Left renal pelvis (tissue), 4 donors: ENCODE measurements at regions not wholly inside any gene's neighbourhood (a gene's known extent, or its start where the extent isn't known, plus 50 kb on each side); places are given as distances from the start of the nearest gene placed in this dataset.
A peak's percentile ranks its signal among the peaks of the same experiment; 100 is the strongest.

ENCODE experiments used
- DNase-seq, 4 donors: peaks; one replicate each; pipeline ENCODE4 v3.0.0-alpha.2; 2013; ENCODE audit warnings: low read depth in 4 of 4, low spot score in 3 of 4

- no peak for DNase-seq
These were observed 50.1 kb upstream of the EFEMP1 start for GRCh38 chr2:55973673-55974072.

DNA sequence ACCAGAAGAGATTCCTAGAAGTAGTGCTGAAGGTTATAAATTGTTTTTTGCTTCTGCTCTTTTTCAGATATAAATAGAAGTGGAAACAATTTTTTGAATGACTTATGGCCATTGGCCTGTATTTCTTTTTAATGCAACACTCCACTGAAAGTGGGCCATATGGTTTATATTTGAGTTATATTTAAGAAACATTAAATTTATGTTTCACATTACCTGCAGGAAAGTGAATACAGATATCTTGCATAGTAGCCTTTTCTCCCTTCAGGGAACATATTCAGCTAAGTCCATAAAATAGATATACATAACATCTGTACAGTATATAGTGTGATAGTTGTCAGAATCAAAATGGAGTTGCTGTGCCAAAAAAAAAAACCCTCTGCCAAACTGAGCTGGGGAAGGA is 53.1 kb upstream of the EFEMP1 start:
- no peak for DNase-seq

DNA sequence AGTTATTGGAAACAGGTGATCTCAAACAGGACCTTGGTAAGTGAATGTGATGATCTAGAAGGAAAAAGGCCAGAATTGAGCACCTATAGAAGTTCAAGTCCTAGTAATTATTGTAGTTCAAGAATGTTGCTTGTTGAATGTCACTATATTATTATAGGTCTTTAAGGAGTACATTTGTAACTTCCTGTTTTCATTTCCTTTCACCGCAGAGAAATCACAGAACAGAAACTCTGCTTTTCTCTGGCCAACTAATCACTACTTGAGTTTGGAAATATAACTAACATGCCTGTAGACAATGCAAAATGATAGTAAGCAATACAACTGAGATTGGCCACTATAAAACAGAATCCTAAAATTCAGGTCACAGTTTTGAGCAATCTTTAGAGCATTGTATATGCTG is 61.8 kb upstream of the EFEMP1 start:
- DNase-seq: no peak

DNA sequence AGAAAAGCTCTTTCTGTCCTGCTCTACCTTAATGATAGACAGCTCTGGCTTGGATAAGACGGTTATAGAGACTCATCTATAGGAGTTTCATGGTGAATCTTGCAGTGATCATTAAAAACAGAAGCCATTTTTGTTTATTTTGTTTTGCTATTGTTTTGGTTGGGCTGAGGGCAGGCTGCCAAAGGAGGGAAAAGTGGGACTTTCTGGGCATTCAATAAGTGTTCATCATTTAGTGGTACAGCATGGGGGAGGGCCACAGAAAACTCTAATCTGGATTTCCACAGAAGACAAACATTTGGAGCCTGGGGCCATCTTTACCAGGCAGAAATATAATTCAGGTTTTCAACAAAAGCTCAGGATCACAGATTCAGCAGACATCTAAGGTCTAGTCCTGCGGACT is 62.4 kb upstream of the EFEMP1 start:
- no peak for DNase-seq

DNA sequence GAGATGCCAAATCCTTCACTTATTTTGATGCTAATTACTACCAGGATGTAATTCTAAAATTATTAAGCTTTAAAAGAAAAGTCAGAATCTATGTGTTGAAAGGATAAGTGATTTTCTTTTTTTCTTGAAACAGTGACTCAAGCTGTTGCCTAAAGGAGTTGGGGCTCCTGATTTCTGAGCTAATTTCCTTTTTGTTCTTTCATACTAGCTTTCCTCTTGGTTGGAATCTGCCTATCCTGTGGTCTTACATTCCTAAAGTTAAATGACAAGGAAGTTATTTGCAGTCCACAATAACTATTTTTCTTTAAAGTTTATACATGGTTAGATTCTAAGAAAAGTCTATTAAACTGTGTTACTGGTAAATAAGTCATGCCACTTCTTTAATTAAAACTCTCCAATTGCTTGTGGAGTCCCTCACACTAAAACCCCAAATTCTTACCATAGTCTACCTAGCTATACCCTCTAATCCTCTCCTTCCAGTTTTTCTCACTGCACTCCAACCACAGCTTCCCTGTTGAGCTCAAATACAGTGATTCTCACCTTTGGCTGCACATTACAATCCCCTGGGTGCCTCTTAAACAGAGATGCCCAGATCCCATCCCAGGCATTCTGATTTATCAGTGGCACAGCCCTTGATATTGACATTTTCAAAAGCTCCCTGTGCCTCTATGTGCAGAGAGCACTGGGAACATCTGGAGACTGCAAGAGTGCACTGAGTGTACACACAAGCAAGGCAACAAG is 63.3 kb upstream of the EFEMP1 start:
- DNase-seq: no peak

DNA sequence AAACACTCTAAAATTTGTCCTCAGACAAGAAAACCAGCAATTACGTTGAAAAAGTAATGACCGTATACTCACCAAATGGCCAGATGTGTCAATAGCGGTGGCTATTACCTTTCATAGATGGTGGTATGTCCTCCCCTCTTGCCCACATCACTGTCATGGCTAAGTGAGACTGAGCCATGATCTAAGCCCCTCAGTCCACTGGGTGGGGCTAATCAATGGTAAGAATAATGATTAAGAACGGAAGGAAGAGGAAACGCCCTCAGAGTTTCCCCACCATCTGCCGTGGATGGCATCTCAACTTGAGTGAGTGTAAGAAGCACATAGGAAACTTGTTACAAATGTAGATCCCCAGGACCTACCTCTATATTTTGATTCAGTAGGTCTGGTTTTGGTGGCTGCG is 65.8 kb upstream of the EFEMP1 start:
- DNase-seq: no peak

DNA sequence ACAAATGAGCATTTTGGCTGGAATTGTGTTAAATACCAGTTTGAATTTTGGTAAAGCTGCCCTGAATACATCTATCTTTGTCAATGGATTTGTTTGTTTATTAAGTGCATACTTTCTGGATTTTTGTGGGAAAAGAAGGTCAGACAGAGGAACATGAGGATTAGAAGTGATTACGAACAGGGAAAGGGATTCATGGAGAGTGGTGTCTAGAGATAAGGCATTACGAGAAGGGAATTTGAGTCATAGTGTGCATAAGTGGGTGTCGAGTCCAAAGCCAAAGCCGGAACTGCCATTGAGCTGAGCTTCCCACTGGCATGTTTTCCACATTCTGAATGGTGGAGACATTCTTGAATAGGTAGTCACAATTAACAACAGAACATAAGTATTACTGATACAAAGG is 68.9 kb upstream of the EFEMP1 start:
- DNase-seq: no peak

GRCh38 chr2:55993685-55994084 is 70.1 kb upstream of the EFEMP1 start:
- no peak for DNase-seq

DNA sequence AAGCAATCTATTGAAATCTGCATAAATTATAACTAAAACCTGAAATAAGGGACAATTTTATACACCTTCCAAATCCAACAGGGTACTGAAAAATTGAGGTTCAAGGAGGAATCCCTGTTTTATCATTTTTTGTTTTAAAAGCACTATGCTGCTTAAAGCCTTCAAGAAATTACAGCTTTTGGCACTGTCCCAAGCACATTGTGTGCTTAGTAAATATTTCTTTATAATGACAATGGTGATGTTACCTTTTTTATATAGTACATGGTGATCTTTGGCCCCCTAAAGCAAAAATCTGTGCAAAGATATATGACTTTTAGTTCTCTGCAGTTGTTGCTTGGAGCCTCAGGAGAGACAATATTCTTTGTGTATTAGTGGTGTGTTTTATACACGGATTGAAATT is 71.6 kb upstream of the EFEMP1 start:
- no peak for DNase-seq

GRCh38 chr2:55995902-55996301 is 72.3 kb upstream of the EFEMP1 start:
- no peak for DNase-seq

- DNase-seq: no peak
These were observed 75.6 kb upstream of the EFEMP1 start for GRCh38 chr2:55999231-55999630.

DNA sequence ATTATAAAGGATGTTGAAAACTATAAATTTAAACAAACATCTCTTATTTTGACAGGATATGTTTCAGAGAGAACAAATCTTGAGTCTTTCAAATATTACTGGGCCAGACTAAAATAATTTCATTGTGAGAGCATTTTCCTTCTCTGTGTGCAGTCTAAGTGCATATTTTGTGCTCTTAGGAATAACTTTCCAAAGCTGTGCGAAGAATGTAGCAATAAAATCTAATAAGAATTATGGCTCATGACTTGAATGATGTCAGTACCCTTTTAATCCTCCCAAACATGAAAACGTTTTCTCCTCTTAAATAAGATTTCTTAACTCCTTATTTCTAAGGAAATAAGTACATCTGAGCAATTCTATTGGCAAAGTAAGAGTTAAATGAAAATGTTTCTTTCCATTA is 76.2 kb upstream of the EFEMP1 start:
- DNase-seq: no peak

- DNase-seq: peak in 1 of 4 donors; percentile 47
These were observed 78.4 kb upstream of the EFEMP1 start for GRCh38 chr2:56001947-56002346.

DNA sequence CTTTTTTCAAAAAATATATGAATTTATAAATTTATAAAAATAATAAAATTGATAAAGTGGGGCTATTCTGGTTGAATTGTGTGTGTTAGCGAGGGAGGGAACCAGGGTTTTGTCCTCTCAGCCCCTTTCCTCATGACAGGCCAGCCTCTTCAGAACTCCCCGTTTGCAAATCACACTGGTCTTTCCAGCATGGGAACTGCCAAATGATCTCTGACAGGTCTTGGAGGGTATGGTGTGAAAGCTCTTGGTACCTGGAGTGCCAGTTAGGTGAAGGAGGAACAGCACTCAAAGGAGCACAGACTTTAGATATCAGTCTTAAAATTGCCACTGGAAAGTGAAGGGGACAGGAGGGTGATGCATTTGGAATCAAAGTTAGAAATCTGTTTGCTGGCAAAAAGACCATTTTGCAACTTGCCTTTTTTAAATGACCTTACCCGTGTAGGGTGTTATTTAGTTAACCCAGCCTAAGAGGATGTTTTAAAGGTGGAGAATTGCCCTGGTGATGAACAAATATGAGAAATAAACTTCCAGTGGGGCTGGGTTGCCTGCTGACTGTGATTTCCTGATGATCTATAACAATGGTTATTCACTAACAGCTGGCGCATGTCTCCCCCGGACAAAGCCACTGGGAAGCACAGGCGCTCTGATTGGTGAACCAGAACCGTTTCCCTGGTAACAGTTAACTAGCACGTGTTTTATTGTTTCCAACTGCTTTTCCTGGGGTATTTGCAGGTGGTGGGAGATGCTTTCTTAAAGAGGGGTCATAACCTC is 85.3 kb upstream of the EFEMP1 start:
- DNase-seq: peak; percentile 74 to 86 (median 75)

- DNase-seq: peak in 1 of 4 donors; percentile 9
These were observed 86.3 kb upstream of the EFEMP1 start for GRCh38 chr2:56009758-56010458.

GRCh38 chr2:56011624-56012023 is 88.0 kb upstream of the EFEMP1 start:
- no peak for DNase-seq

- DNase-seq: no peak
These were observed 88.7 kb upstream of the EFEMP1 start for GRCh38 chr2:56012221-56012765.

GRCh38 chr2:56013475-56013874 is 89.9 kb upstream of the EFEMP1 start:
- DNase-seq: no peak

DNA sequence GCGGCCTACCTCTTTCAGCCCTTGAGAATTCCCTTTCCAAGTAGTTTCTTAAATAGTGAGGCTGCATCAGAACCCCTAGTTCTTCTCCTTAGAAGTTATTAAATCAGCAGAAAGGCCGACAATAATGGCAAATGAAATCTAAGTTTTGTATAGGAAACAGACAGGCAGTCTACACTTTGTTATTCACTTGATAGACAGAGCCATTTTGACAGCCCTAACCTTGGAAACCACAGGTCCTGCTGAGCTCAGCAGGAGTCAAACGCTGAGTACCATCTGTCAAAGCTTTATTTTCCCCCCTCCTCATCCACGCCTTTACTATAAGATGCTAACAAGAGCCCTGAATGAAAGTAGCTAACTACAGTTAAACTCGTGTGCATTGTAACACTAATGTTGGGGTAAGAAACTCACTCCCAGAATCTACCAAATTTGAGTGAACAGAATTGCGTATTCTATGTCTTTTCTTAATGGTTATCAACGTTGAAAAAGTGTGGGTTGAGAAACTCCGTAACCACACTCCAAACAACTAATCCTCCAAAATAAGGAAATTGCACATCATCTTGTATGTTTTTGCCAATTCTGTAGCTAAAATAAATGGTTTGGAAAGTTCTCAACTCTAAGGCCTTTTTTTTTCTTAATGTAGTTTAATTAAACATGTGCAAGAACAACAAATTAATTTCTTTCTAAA is 90.6 kb upstream of the EFEMP1 start:
- DNase-seq: no peak

DNA sequence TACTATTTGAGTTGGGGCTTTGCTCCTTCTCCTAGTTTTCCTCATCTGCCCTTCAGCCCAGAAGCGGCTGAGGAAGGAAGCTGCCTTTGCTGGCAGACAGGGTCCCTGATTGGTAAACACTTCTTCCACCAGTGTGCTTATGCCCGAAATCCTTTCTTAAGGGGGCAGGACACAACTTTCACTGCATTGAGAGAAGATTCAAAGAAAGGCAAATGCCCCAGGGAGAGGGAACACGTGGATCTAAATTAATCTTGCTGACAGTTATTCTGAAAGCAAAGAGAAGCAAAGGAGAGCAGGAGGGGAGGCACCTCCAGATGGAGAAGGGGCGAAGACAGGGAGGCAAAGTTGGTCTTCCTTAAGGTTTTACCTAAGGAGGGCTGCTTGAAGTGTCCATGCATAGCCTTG is 92.1 kb upstream of the EFEMP1 start:
- no peak for DNase-seq

GRCh38 chr2:56017784-56018183 is 94.2 kb upstream of the EFEMP1 start:
- no peak for DNase-seq
